CD4-positive, alpha-beta T cell treated with Interleukin-2 at 100 ng/mL for 4 hours (primary cell): ENCODE measurements at regions not wholly inside any gene's neighbourhood (a gene's known extent, or its start where the extent isn't known, plus 50 kb on each side); places are given as distances from the start of the nearest gene placed in this dataset.

Experiments
- DNase-seq: peaks from one replicate; pipeline ENCODE4 v3.0.0-alpha.2; 2020; ENCODE audit warnings: low spot score

GRCh38 chr18:77857678-77858655, 608.3 kb downstream of the GALR1 start:
- no peak for DNase-seq

GRCh38 chr18:77859634-77860033, 610.0 kb downstream of the GALR1 start:
- DNase-seq = no peak

GRCh38 chr18:77862066-77862757, 612.6 kb downstream of the GALR1 start:
- DNase-seq = no peak

- DNase-seq = no peak
These were observed 616.2 kb downstream of the GALR1 start for GRCh38 chr18:77865853-77866252.

GRCh38 chr18:77866351-77866750, 616.7 kb downstream of the GALR1 start:
- DNase-seq = no peak

GRCh38 chr18:77870199-77870598, 620.6 kb downstream of the GALR1 start:
- DNase-seq = no peak

DNA sequence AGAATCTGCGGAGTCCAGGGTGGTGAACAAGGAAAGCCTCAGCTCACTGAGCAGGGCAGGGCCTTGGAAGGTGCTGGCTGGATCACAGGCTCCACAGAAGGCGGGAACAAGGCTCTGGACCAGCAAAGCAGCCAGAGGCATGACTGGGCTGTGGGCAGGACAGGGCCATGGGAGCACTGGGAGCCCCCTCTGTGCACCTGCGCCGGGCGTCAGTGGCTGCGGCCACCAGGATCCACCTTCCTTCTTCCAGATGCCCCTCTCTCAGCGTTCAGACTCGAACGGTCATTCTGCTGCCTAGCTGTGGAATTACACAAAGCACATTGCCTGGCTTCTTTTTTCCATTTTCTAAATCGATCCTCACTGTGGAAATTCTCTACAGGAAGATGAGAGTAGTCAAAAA, 621.2 kb downstream of the GALR1 start:
- DNase-seq = no peak

- DNase-seq = no peak
These were observed 622.5 kb downstream of the GALR1 start for GRCh38 chr18:77872166-77872565.

GRCh38 chr18:77876319-77876865, 626.7 kb downstream of the GALR1 start:
- DNase-seq = no peak

DNA sequence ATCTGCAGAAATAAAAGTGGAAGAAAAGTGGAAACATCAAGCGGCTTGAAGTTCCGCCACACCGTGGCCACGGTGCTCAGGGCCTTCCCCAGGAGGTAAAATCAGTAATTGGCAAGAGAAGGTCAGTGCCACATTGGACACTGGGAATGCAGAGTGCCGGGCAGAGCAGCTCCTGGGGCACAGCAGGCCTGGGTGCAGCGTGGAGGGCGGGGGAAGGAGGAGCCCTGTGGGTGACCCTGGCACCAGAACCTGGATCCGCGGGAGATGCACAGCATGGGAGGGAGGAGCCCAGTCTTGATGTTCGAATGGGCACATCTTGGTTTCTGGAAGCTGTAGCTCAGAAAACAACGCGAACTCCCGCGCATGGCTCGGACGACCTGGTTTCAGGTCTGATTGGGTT, 630.2 kb downstream of the GALR1 start:
- DNase-seq = no peak

- no peak for DNase-seq
These were observed 634.8 kb downstream of the GALR1 start for GRCh38 chr18:77884454-77884853.

DNA sequence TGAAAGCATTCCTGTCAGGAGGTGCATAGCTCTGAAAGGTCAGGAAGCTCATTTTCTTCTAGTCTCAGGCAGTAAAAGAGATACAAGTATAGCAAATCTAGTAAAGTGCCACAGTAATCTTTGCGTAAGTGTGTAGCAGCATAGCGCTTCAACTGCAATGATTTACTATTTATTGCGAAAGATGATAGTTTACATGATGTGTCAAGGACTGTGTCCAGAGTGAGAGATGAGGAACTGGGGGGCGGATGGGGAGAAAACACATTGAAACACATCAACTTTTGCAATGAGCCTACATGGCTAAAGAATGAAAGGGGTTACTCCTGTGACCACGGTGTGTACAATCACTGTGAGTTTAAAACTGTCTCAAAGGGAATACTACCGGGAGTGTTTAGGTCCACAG, 644.4 kb downstream of the GALR1 start:
- no peak for DNase-seq

DNA sequence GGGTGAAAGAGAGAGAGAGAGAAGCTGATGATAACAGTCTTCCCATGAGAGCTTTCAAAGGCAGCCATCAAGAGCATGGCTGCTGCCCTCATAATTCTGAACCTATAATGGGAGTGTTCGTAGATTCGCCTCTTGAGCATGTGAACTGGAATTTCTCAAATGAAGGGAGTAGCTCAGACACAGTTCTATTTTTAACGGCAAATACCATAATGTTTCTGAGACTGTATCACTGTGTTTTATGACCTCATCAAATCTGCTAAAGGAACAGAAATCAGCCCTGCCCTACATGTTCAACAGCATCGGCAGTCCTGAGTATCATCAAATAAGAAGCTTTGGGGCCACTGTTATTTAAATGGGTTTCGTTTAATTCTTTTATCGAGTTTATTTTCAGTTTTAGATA, 645.6 kb downstream of the GALR1 start:
- no peak for DNase-seq

DNA sequence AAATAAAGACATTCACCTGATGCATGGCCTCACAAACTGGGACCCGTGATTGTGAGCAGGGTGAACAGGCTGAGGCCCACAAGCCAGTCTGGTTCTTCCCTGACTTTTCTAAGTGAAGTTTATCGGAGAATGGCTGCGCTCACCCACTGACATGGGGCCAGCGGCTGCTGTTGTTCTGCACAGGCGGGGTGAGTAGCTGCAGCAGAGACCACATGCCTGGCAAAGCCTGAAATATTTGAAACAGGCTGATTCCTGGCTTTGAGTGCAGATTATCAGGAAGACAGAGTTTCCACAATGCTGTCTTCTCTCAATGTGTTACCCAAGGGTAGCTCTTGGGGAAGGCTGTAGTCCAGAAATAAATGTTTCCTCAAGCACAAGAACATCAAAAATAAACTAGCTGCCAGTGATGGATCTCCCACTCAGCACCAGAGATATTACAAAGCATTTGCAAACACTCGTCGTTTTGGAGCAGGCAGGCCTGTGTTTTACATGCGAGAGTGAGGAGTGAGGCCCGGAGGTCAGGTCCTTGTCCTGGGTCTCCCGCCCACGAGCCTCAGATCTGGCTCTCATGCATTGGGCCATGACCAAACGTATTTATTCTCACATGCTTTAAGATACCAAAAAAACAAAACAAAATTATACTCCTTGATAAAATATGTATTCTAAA, 647.1 kb downstream of the GALR1 start:
- no peak for DNase-seq

GRCh38 chr18:77897606-77898005, 648.0 kb downstream of the GALR1 start:
- no peak for DNase-seq

GRCh38 chr18:77899972-77900754, 650.5 kb downstream of the GALR1 start:
- peak; percentile 43 for DNase-seq

GRCh38 chr18:77905011-77905410, 655.4 kb downstream of the GALR1 start:
- DNase-seq = no peak

GRCh38 chr18:77905449-77906055, 655.9 kb downstream of the GALR1 start:
- no peak for DNase-seq

- no peak for DNase-seq
These were observed 656.6 kb downstream of the GALR1 start for GRCh38 chr18:77906103-77906892.

DNA sequence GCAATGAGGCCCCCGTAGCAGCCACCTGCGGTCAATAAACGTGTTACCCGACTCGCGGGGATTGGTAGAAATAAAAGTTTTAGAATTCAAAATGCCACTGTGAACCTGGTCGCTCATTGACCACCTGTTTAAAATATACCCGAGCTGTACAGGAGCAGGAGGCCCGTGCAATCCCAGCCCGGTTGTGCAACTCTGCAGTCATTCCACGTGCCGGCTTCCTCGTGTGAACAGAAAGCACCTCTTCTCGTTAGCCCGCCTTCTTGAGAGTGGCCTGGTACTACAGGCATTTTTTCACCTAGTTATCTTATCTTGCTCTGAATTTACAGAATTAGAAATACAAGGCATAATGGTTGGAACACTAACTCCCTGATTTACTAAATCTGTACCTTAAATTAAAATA, 660.7 kb downstream of the GALR1 start:
- no peak for DNase-seq
